Right cardiac atrium (tissue), 5 donors: ENCODE measurements at regions not wholly inside any gene's neighbourhood (a gene's known extent, or its start where the extent isn't known, plus 50 kb on each side); places are given as distances from the start of the nearest gene placed in this dataset.
A peak's percentile ranks its signal among the peaks of the same experiment; 100 is the strongest.

Source experiments
- ATAC-seq, 2 donors: fragments of 200-7000 bp; cut with Tn5 transposase; one replicate each; pipeline versions ENCODE4 v1.8.0 to v1.9.1; 2020; ENCODE audit warnings: moderate library complexity in 2 of 2, mild to moderate bottlenecking in 1 of 2
- DNase-seq, 3 donors: peaks; one replicate each; pipeline ENCODE4 v3.0.0-alpha.2; 2020
- H3K27ac ChIP-seq: one replicate; pipeline ENCODE4 v1.5.1; 2013; ENCODE audit warnings: mild to moderate bottlenecking, low read length, control low read depth, moderate library complexity
- H3K27me3 ChIP-seq: one replicate; pipeline ENCODE4 v1.6.1; 2013; ENCODE audit not compliant: control insufficient read depth, insufficient read depth
- H3K4me1 ChIP-seq: one replicate; pipeline ENCODE4 v1.6.1; 2013; ENCODE audit warnings: low read length; ENCODE audit not compliant: control insufficient read depth, insufficient read depth
- H3K4me3 ChIP-seq: one replicate; pipeline ENCODE4 v1.5.1; 2013; ENCODE audit warnings: low read length, control low read depth
- H3K9me3 ChIP-seq: one replicate; pipeline ENCODE4 v1.6.1; 2013; ENCODE audit warnings: low read length; ENCODE audit not compliant: control insufficient read depth
- WGBS: extraction: QIAGEN DNeasy Blood & Tissue Kit; methylation state at CpG from one replicate; pipeline ENCODE4 v1.1.7; 2013; 5-methylcytosine and 5-hydroxymethylcytosine counted together
- intact Hi-C, 4 donors: fragments of 100-400 bp; cut with DNase I; formaldehyde crosslinking; loops; one replicate each; pipeline versions ENCODE4 v1.11.0 to v1.14.0; 2022 to 2023
- donor health status: healthy with polysubstance abuse.
- donor health status: DM: no; HTN: yes; CAD: no.
- donor health status: DM: no; HTN: no; CAD: no.
- donor health status: DM: no; HTN: yes; CAD: no; lungs with severe emphysema.
- donor health status: DM: yes; HTN: yes; CAD: no.

GRCh38 chr4:123497340-123497739 lies 100.7 kb downstream of the SPRY1 start:
- Histone ChIP-seq H3K27me3 (no peaks in the 10 kb centered on the region), H3K4me3 (no peak overlapping the region), H3K27ac (no peak overlapping the region), H3K4me1 (no peaks in the 10 kb centered on the region), H3K9me3 (no peaks in the 10 kb centered on the region)
- WGBS: 83% methylated on average over 6 of the region's 6 CpGs
- ATAC-seq: no peak
- intact Hi-C loops: loop anchor here in 1 of 4 donors (10.0 kb wide), 1 partner anchor 93 kb away; no protein-coding TSS in a partner anchor
- no peak for DNase-seq

DNA sequence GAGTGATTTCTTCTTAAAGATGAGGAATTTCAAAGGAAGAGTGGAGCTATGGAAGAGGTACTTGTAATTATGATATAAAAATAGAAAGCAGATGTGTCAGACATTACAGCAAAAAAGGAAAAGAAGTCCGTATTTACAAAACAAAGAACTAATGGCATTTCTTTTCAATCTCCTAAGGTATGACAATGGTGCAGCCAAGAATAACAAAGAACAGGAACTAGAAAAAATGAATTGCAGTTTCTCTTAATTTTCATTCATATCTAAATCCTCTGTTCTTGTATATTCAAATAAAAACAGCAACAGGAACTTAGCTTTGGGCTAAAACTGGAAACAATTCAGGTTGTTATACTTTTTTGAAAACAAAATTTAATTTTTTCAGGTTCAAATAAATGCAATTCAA lies 105.1 kb downstream of the SPRY1 start:
- DNase-seq (no peak), ATAC-seq (no peak)
- H3K27me3 ChIP-seq: no peaks in the 10 kb centered on the region
- intact Hi-C loops: loop anchor here in 1 of 4 donors (10.0 kb wide), 1 partner anchor 97 kb away; no protein-coding TSS in a partner anchor
- no peaks in the 10 kb centered on the region for H3K9me3 ChIP-seq
- H3K4me3 ChIP-seq: no peak overlapping the region
- H3K27ac ChIP-seq: no peak overlapping the region
- 59% methylated on average over 1 of the region's 1 CpG for WGBS
- H3K4me1 ChIP-seq: no peaks in the 10 kb centered on the region

DNA sequence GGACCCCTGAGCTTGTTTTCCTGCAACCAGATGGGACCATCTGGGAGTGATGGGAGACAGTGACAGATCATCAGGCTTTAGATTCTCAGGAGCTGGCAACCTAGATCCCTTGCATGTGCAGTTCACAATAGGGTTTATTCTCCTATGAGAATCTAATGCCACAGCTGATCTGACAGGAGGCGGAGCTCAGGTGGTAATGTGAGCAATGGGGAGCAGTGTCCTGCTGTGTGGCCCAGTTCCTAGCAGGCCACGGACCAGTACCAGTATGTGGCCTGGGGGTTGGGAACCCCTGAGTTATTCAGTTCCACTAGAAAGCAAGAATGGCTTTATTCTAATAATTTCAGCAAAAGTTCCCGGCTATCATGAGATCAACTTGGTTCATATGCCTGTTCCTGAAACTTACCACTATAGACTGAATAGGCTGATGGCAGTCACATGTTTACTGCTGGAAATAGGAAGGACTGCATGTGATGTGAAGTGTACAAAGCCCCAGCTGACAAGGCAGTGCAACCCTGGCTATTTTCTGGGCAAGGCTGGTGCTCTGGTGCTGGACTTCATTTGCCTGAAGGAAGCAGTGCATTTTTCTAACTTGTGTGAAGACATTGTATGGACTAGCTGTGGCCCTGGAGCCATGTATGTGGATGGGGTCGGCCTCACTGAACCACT lies 107.2 kb downstream of the SPRY1 start:
- intact Hi-C loops: loop anchor here in 1 of 4 donors (10.0 kb wide), 1 partner anchor 99 kb away; no protein-coding TSS in a partner anchor
- Histone ChIP-seq H3K9me3 (no peaks in the 10 kb centered on the region), H3K27me3 (no peaks in the 10 kb centered on the region), H3K27ac (no peak overlapping the region), H3K4me3 (no peak overlapping the region), H3K4me1 (no peaks in the 10 kb centered on the region)
- ATAC-seq: no peak
- DNase-seq: no peak
- WGBS: 86% methylated on average over 4 of the region's 4 CpGs

GRCh38 chr4:123505095-123506010 lies 108.8 kb downstream of the SPRY1 start:
- intact Hi-C loops: loop anchor here in 1 of 4 donors (10.0 kb wide), 1 partner anchor 101 kb away; no protein-coding TSS in a partner anchor
- WGBS: 2% methylated on average over 58 of the region's 58 CpGs

DNA sequence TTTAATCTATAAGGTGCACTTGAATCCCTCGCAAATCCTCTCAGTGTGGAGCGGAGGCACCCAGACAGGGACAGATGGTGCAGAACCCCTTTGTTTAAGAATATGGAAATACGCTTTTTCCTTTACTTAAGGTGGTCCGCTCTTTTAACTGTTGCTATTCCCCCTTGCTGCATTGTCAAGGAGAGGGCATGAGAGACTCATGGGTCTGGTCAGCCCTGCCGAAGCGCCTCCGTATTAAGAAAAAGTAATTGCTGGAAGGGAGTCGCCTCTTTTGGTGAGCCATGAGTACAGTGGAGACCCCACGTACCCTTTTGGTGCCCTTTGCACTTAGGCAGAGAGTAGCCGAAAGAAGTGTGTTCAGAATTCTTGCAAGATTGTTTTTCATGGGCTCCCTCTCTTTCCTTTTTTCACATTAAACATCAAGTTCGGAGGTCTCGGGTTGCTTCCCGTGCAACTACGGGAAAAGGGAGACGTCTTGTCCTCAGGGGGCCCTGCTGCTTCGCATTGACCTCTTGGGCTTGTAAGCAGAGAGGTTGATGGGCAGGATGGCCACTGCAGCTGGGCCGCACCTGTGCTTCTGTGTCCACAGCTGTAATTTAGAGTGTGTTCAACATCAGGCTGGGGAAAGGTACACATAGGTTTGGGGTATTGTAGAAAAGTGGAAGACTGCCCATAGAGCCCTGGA lies 109.6 kb downstream of the SPRY1 start:
- Histone ChIP-seq H3K4me3 (peak overlapping the region; percentile 66), H3K27me3 (no peaks in the 10 kb centered on the region), H3K9me3 (no peaks in the 10 kb centered on the region), H3K4me1 (no peaks in the 10 kb centered on the region), H3K27ac (peak overlapping the region; percentile 37)
- 43% methylated on average over 17 of the region's 17 CpGs for WGBS
- peak in 1 of 2 donors; percentile 44 for ATAC-seq
- no peak for DNase-seq
- intact Hi-C loops: loop anchor here in 1 of 4 donors (10.0 kb wide), 1 partner anchor 101 kb away; no protein-coding TSS in a partner anchor

More at GRCh38 chr4:123505095-123506010, 108.8 kb downstream of the SPRY1 start:
- no peaks in the 10 kb centered on the region for H3K9me3 ChIP-seq
- H3K27me3 ChIP-seq: no peaks in the 10 kb centered on the region
- peak overlapping the region; percentile 37 for H3K27ac ChIP-seq
- DNase-seq (peak; percentile 65 to 86 (median 84)), ATAC-seq (peak; percentile 89 to 90)
- no peaks in the 10 kb centered on the region for H3K4me1 ChIP-seq
- H3K4me3 ChIP-seq: peak overlapping the region; percentile 66

GRCh38 chr4:123507376-123507775 lies 110.8 kb downstream of the SPRY1 start:
- ATAC-seq: no peak
- no peaks in the 10 kb centered on the region for H3K4me1 ChIP-seq
- no peaks in the 10 kb centered on the region for H3K27me3 ChIP-seq
- H3K4me3 ChIP-seq: no peak overlapping the region
- no peak for DNase-seq
- 70% methylated on average over 2 of the region's 2 CpGs for WGBS
- intact Hi-C loops: loop anchor here in 1 of 4 donors (10.0 kb wide), 1 partner anchor 103 kb away; no protein-coding TSS in a partner anchor
- no peaks in the 10 kb centered on the region for H3K9me3 ChIP-seq
- no peak overlapping the region for H3K27ac ChIP-seq

DNA sequence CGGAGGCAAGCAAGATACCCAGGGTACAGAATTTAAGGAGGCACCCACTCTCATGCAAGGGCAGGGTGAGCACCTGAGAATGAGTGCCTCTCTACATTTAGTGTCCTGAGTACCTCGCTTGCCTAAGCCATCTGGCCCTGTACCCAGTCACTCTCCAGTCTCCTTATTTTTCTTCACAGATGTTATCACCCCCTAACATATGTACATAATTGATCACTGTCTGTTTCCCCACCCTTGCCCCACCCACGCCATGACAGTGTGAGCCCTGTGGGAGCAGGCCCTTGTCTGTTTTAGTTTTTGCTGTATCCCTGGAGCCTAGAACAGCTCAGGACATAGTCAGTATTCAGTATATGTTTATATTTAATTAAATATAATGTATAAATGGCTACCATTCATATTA lies 113.6 kb downstream of the SPRY1 start:
- Histone ChIP-seq H3K27ac (no peak overlapping the region), H3K4me1 (no peaks in the 10 kb centered on the region), H3K9me3 (no peaks in the 10 kb centered on the region), H3K4me3 (no peak overlapping the region), H3K27me3 (no peaks in the 10 kb centered on the region)
- ATAC-seq: no peak
- no peak for DNase-seq
- intact Hi-C loops: no loop called here
- WGBS: 97% methylated on average over 3 of the region's 3 CpGs

GRCh38 chr4:123510659-123511058 lies 114.1 kb downstream of the SPRY1 start:
- Histone ChIP-seq H3K4me1 (no peaks in the 10 kb centered on the region), H3K27ac (no peak overlapping the region), H3K9me3 (no peaks in the 10 kb centered on the region), H3K4me3 (no peak overlapping the region), H3K27me3 (no peaks in the 10 kb centered on the region)
- DNase-seq (no peak), ATAC-seq (no peak)
- 89% methylated on average over 3 of the region's 3 CpGs for WGBS
- intact Hi-C loops: no loop called here

GRCh38 chr4:123516576-123516975 lies 120.0 kb downstream of the SPRY1 start:
- intact Hi-C loops: no loop called here
- Histone ChIP-seq H3K4me3 (no peak overlapping the region), H3K9me3 (no peaks in the 10 kb centered on the region), H3K27me3 (no peaks in the 10 kb centered on the region), H3K27ac (no peak overlapping the region), H3K4me1 (no peaks in the 10 kb centered on the region)
- ATAC-seq: no peak
- no peak for DNase-seq
- 68% methylated on average over 3 of the region's 3 CpGs for WGBS

DNA sequence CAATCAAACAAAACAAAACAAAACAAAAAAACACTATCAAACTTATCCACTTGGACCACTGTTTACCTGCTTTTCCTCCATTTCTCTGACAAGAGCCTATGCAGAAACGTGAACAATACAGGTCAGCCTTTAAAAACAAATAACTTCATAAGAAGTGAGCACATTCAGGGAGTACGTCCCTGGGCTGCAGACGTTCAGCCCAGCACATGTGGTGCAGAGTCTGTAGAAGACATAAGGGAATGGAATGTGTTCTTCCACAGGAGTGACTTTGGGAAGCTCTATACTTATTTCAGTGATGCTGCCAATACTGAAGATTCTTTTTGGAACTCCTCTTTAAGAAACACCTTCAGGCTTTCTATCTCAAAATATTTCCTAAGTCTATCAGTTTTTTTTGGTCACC lies 120.6 kb downstream of the SPRY1 start:
- H3K4me1 ChIP-seq: no peaks in the 10 kb centered on the region
- DNase-seq (no peak), ATAC-seq (no peak)
- H3K4me3 ChIP-seq: no peak overlapping the region
- no peak overlapping the region for H3K27ac ChIP-seq
- H3K9me3 ChIP-seq: no peaks in the 10 kb centered on the region
- intact Hi-C loops: no loop called here
- no peaks in the 10 kb centered on the region for H3K27me3 ChIP-seq
- WGBS: 68% methylated on average over 3 of the region's 3 CpGs
